Upper lobe of right lung (tissue), 1 donor: ENCODE measurements at regions not wholly inside any gene's neighbourhood (a gene's known extent, or its start where the extent isn't known, plus 50 kb on each side); places are given as distances from the start of the nearest gene placed in this dataset.

Experiments
- ATAC-seq: fragments of 200-7000 bp; cut with Tn5 transposase; one replicate; pipeline ENCODE4 v1.9.1; 2020; ENCODE audit warnings: mild to moderate bottlenecking, moderate library complexity
- DNase-seq: peaks from one replicate; pipeline ENCODE4 v3.0.0-alpha.2; 2020
- H3K27ac ChIP-seq: fragments of 200-600 bp; one replicate; pipeline ENCODE4 v1.8.0; 2022
- H3K27me3 ChIP-seq: fragments of 200-600 bp; one replicate; pipeline ENCODE4 v1.8.0; 2022; ENCODE audit warnings: mild to moderate bottlenecking
- H3K36me3 ChIP-seq: fragments of 200-600 bp; one replicate; pipeline ENCODE4 v1.8.0; 2022
- H3K4me1 ChIP-seq: fragments of 200-600 bp; one replicate; pipeline ENCODE4 v1.8.0; 2022
- H3K4me3 ChIP-seq: fragments of 200-600 bp; one replicate; pipeline ENCODE4 v1.8.0; 2022; ENCODE audit warnings: mild to moderate bottlenecking
- H3K9me3 ChIP-seq: fragments of 200-600 bp; one replicate; pipeline ENCODE4 v1.8.0; 2022
- intact Hi-C: fragments of 100-400 bp; cut with DNase I; formaldehyde crosslinking; loops from one replicate; pipeline ENCODE4 v1.11.0; 2022
- TF ChIP-seq, protein P1 (sequence below): fragments of 200-600 bp; IDR thresholded peaks from one replicate; pipeline ENCODE4 v1.8.0; 2022; ENCODE audit warnings: antibody characterized with exemption
- donor health status: DM: no; HTN: yes; CAD: no; lungs with severe emphysema.

GRCh38 chr2:121955872-121956271, 200.4 kb downstream of the TSN start:
- H3K9me3 ChIP-seq = no peaks in the 10 kb centered on the region
- no peak for DNase-seq
- no peak overlapping the region for H3K27ac ChIP-seq
- no peaks in the 10 kb centered on the region for H3K36me3 ChIP-seq
- intact Hi-C loops = no loop called here
- TF ChIP-seq, protein P1, sequence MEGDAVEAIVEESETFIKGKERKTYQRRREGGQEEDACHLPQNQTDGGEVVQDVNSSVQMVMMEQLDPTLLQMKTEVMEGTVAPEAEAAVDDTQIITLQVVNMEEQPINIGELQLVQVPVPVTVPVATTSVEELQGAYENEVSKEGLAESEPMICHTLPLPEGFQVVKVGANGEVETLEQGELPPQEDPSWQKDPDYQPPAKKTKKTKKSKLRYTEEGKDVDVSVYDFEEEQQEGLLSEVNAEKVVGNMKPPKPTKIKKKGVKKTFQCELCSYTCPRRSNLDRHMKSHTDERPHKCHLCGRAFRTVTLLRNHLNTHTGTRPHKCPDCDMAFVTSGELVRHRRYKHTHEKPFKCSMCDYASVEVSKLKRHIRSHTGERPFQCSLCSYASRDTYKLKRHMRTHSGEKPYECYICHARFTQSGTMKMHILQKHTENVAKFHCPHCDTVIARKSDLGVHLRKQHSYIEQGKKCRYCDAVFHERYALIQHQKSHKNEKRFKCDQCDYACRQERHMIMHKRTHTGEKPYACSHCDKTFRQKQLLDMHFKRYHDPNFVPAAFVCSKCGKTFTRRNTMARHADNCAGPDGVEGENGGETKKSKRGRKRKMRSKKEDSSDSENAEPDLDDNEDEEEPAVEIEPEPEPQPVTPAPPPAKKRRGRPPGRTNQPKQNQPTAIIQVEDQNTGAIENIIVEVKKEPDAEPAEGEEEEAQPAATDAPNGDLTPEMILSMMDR = no peak
- H3K27me3 ChIP-seq = no peaks in the 10 kb centered on the region
- ATAC-seq = no peak
- H3K4me3 ChIP-seq = no peak overlapping the region
- H3K4me1 ChIP-seq = no peaks in the 10 kb centered on the region

GRCh38 chr2:121960251-121960650, 204.8 kb downstream of the TSN start:
- intact Hi-C loops = no loop called here
- Histone ChIP-seq H3K4me3 (no peak overlapping the region), H3K4me1 (no peaks in the 10 kb centered on the region), H3K27me3 (no peaks in the 10 kb centered on the region), H3K9me3 (no peaks in the 10 kb centered on the region), H3K36me3 (no peaks in the 10 kb centered on the region), H3K27ac (no peak overlapping the region)
- DNase-seq (no peak), ATAC-seq (no peak)
- TF ChIP-seq, protein P1 = no peak

- intact Hi-C loops = no loop called here
These were observed 206.3 kb downstream of the TSN start for GRCh38 chr2:121961761-121962160.

DNA sequence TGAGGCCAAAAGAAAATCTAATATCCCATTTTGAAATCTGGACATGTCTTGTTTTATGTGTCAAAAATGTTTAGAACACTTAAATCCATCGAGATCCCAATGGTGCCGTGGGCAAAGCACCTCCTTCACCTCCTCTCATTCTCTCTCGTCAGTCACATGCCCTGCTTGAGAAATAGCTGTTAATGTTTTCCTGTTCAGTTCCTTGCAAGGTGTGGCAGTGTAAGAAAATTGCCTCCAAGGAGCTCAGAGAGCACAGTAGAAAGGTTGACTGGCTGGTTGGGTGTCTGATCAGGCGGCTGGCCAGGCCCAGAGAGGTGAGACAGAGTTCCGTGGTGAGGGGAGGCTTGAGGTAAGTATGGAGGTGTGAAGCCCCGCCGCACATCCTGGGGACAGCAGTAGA, 210.2 kb downstream of the TSN start:
- intact Hi-C loops = no loop called here
- DNase-seq = no peak
- H3K36me3 ChIP-seq = no peaks in the 10 kb centered on the region
- H3K27me3 ChIP-seq = no peaks in the 10 kb centered on the region
- no peaks in the 10 kb centered on the region for H3K4me1 ChIP-seq
- ATAC-seq = peak; percentile 61
- H3K9me3 ChIP-seq = no peaks in the 10 kb centered on the region
- H3K27ac ChIP-seq = no peak overlapping the region
- TF ChIP-seq, protein P1 = no peak
- H3K4me3 ChIP-seq = no peak overlapping the region

More at GRCh38 chr2:121961761-121962160, 206.3 kb downstream of the TSN start:
- DNase-seq = no peak
- TF ChIP-seq, protein P1 = no peak
- H3K4me1 ChIP-seq = no peaks in the 10 kb centered on the region
- no peaks in the 10 kb centered on the region for H3K27me3 ChIP-seq
- H3K36me3 ChIP-seq = no peaks in the 10 kb centered on the region
- H3K27ac ChIP-seq = no peak overlapping the region
- no peaks in the 10 kb centered on the region for H3K9me3 ChIP-seq
- no peak overlapping the region for H3K4me3 ChIP-seq
- ATAC-seq = no peak

- Histone ChIP-seq H3K36me3 (no peaks in the 10 kb centered on the region), H3K27me3 (no peaks in the 10 kb centered on the region), H3K9me3 (no peaks in the 10 kb centered on the region), H3K4me3 (no peak overlapping the region), H3K27ac (no peak overlapping the region), H3K4me1 (no peaks in the 10 kb centered on the region)
- DNase-seq (no peak), ATAC-seq (no peak)
- intact Hi-C loops = no loop called here
- TF ChIP-seq, protein P1 = no peak
These were observed 211.2 kb downstream of the TSN start for GRCh38 chr2:121966663-121967062.

DNA sequence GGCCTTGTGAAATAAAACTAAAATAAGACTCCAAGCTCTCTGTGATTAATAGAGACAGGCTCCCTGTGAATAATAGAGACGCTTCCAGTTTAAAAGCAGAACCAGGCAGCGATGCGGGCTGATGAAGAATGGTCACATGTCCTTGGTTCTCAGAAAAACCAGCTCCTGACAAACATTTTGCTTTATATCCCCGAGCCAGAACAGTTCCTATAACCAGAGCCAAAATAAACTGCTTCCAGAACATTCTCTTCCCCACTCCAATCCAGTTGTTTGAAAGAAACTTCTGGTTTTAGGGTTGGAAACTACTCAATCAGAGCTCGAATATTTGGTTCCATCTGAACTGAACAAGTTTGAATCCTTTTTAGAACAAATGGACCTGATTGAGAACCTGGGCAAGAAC, 213.7 kb downstream of the TSN start:
- no peaks in the 10 kb centered on the region for H3K4me1 ChIP-seq
- no peaks in the 10 kb centered on the region for H3K9me3 ChIP-seq
- H3K4me3 ChIP-seq = no peak overlapping the region
- no peak overlapping the region for H3K27ac ChIP-seq
- H3K36me3 ChIP-seq = no peaks in the 10 kb centered on the region
- peak; percentile 72 for ATAC-seq
- H3K27me3 ChIP-seq = no peaks in the 10 kb centered on the region
- intact Hi-C loops = no loop called here
- TF ChIP-seq, protein P1 = no peak
- no peak for DNase-seq
